ENCODE measurements at regions not wholly inside any gene's neighbourhood (a gene's known extent, or its start where the extent isn't known, plus 50 kb on each side); places are given as distances from the start of the nearest gene placed in this dataset.

- intact Hi-C loops (cut with DNase I; ENCODE audit: low total_unique reads), result no loop called here
- DNase-seq, result no peak
Observed at GRCh38 chr10:9302140-9302746, 1247.8 kb downstream of the GATA3 start.

DNA sequence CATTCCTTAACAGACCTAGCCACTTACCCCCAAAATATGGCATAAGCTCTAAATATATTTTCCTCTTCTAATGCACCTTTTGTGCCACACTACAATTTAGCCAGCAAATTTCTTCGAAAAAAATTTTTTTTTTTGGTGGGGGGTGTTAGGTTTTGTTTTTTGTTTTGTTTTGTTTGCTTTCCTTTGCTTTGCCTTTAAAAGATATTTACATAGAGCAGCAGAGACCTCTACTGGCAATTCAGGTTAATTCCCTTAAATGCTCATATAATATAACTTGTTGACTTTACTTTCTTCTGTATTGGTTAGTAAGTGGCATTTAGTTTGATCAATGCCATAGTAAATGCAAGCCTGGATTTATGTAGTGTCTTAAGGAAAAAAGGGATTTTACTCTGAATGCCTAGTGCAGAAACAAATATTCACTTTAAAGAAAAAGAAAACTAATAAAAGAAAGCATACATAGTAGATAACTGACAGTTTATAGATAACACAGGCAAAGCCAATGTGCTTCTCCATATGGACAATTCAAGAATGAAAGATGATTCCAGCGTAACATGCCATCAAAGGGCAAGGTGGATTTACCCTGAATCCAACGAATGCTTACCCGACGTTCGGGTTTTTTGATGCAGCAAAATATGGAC is 1250.6 kb downstream of the GATA3 start:
- TF ChIP-seq, protein P1, sequence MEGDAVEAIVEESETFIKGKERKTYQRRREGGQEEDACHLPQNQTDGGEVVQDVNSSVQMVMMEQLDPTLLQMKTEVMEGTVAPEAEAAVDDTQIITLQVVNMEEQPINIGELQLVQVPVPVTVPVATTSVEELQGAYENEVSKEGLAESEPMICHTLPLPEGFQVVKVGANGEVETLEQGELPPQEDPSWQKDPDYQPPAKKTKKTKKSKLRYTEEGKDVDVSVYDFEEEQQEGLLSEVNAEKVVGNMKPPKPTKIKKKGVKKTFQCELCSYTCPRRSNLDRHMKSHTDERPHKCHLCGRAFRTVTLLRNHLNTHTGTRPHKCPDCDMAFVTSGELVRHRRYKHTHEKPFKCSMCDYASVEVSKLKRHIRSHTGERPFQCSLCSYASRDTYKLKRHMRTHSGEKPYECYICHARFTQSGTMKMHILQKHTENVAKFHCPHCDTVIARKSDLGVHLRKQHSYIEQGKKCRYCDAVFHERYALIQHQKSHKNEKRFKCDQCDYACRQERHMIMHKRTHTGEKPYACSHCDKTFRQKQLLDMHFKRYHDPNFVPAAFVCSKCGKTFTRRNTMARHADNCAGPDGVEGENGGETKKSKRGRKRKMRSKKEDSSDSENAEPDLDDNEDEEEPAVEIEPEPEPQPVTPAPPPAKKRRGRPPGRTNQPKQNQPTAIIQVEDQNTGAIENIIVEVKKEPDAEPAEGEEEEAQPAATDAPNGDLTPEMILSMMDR (IDR thresholded peaks at IDR 0.05), result no peak
- DNase-seq, result no peak
- Histone ChIP-seq H3K4me1 (no peaks in the 10 kb centered on the region), H3K4me3 (no peak overlapping the region), H3K36me3 (no peaks in the 10 kb centered on the region), H3K27ac (no peak overlapping the region), H3K27me3 (no peaks in the 10 kb centered on the region), H3K9me3 (no peaks in the 10 kb centered on the region)
- intact Hi-C loops (cut with DNase I; ENCODE audit: low total_unique reads), result no loop called here

More at GRCh38 chr10:9302140-9302746, 1247.8 kb downstream of the GATA3 start:
- Histone ChIP-seq H3K4me1 (no peaks in the 10 kb centered on the region), H3K27me3 (no peaks in the 10 kb centered on the region), H3K4me3 (no peak overlapping the region), H3K9me3 (no peaks in the 10 kb centered on the region), H3K36me3 (no peaks in the 10 kb centered on the region), H3K27ac (no peak overlapping the region)
- TF ChIP-seq, protein P1 (IDR thresholded peaks at IDR 0.05), result peak in 1 of 2 experiments; percentile 28

GRCh38 chr10:9311702-9312499 is 1257.4 kb downstream of the GATA3 start:
- Histone ChIP-seq H3K9me3 (no peaks in the 10 kb centered on the region), H3K4me3 (no peak overlapping the region), H3K36me3 (no peaks in the 10 kb centered on the region), H3K4me1 (no peaks in the 10 kb centered on the region), H3K27ac (no peak overlapping the region), H3K27me3 (no peaks in the 10 kb centered on the region)
- no peak for DNase-seq
- intact Hi-C loops (cut with DNase I; ENCODE audit: low total_unique reads), result no loop called here
- TF ChIP-seq, protein P1 (IDR thresholded peaks at IDR 0.05), result no peak

GRCh38 chr10:9315292-9315691 is 1260.8 kb downstream of the GATA3 start:
- no peaks in the 10 kb centered on the region for H3K27me3 ChIP-seq
- H3K27ac ChIP-seq, result no peak overlapping the region
- H3K4me3 ChIP-seq, result no peak overlapping the region
- intact Hi-C loops (cut with DNase I; ENCODE audit: low total_unique reads), result no loop called here
- TF ChIP-seq, protein P1 (IDR thresholded peaks at IDR 0.05), result no peak
- H3K9me3 ChIP-seq, result no peaks in the 10 kb centered on the region
- no peaks in the 10 kb centered on the region for H3K4me1 ChIP-seq
- H3K36me3 ChIP-seq, result no peaks in the 10 kb centered on the region
- no peak for DNase-seq

GRCh38 chr10:9331583-9332008 is 1277.1 kb downstream of the GATA3 start:
- Histone ChIP-seq H3K4me3 (no peak overlapping the region), H3K27ac (no peak overlapping the region), H3K4me1 (no peaks in the 10 kb centered on the region), H3K27me3 (no peaks in the 10 kb centered on the region), H3K36me3 (no peaks in the 10 kb centered on the region), H3K9me3 (no peaks in the 10 kb centered on the region)
- TF ChIP-seq, protein P1 (IDR thresholded peaks at IDR 0.05), result peak; percentile 61 to 81
- DNase-seq, result no peak
- intact Hi-C loops (cut with DNase I; ENCODE audit: low total_unique reads), result no loop called here

Data from tibial artery (tissue), 4 donors.